HL-60 (cell line): ENCODE measurements at regions not wholly inside any gene's neighbourhood (a gene's known extent, or its start where the extent isn't known, plus 50 kb on each side); places are given as distances from the start of the nearest gene placed in this dataset.

Experiments
- DNase-seq, 2 experiments: peaks; one replicate each; pipeline ENCODE4 v3.0.0-alpha.2; 2010 to 2020; ENCODE audit warnings: low read depth in 1 of 2, low spot score in 1 of 2
- H3K27ac ChIP-seq: fragments of 250-450 bp; sonication (Bioruptor Pico); replicated peaks from 2 replicates; pipeline ENCODE4 v1.5.1; 2020; ENCODE audit warnings: mild to moderate bottlenecking, moderate library complexity
- H3K27me3 ChIP-seq: fragments of 250-450 bp; sonication (Bioruptor Pico); 2 replicates; pipeline ENCODE4 v1.5.1; 2021; ENCODE audit warnings: mild to moderate bottlenecking, moderate library complexity; ENCODE audit not compliant: insufficient read depth, poor library complexity, severe bottlenecking
- H3K4me3 ChIP-seq: replicated peaks from 2 replicates; pipeline ENCODE4 v1.5.1; 2011; ENCODE audit warnings: mild to moderate bottlenecking, control low read depth, low read length; ENCODE audit not compliant: insufficient read depth
- GABPA ChIP-seq: IDR thresholded peaks from 2 replicates; pipeline ENCODE4 v1.6.1; 2012; ENCODE audit warnings: low read depth
- POLR2AphosphoS5 ChIP-seq: IDR thresholded peaks from 2 replicates; pipeline ENCODE4 v1.6.1; 2012; ENCODE audit warnings: low read depth
- REST ChIP-seq: IDR thresholded peaks from 2 replicates; pipeline ENCODE4 v1.6.1; 2012; ENCODE audit warnings: low read depth; ENCODE audit not compliant: insufficient replicate concordance
- SPI1 ChIP-seq: IDR thresholded peaks from 2 replicates; pipeline ENCODE4 v1.6.1; 2012; ENCODE audit warnings: low read depth, mild to moderate bottlenecking, borderline replicate concordance
- TF ChIP-seq, protein P1 (sequence below): IDR thresholded peaks from one replicate; pipeline ENCODE4 v1.5.1; 2011; ENCODE audit warnings: low read length, control low read depth, inconsistent platforms; ENCODE audit not compliant: insufficient read depth

GRCh38 chr21:28877318-28877884, 115.3 kb downstream of the LTN1 start:
- no peaks in the 10 kb centered on the region for H3K27me3 ChIP-seq
- DNase-seq: no peak
- TF ChIP-seq GABPA: no peak
- TF ChIP-seq REST: no peak
- no peak for TF ChIP-seq SPI1
- TF ChIP-seq, protein P1, sequence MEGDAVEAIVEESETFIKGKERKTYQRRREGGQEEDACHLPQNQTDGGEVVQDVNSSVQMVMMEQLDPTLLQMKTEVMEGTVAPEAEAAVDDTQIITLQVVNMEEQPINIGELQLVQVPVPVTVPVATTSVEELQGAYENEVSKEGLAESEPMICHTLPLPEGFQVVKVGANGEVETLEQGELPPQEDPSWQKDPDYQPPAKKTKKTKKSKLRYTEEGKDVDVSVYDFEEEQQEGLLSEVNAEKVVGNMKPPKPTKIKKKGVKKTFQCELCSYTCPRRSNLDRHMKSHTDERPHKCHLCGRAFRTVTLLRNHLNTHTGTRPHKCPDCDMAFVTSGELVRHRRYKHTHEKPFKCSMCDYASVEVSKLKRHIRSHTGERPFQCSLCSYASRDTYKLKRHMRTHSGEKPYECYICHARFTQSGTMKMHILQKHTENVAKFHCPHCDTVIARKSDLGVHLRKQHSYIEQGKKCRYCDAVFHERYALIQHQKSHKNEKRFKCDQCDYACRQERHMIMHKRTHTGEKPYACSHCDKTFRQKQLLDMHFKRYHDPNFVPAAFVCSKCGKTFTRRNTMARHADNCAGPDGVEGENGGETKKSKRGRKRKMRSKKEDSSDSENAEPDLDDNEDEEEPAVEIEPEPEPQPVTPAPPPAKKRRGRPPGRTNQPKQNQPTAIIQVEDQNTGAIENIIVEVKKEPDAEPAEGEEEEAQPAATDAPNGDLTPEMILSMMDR: no peak
- TF ChIP-seq POLR2AphosphoS5: no peak
- no peak overlapping the region for H3K4me3 ChIP-seq
- H3K27ac ChIP-seq: no peak overlapping the region

DNA sequence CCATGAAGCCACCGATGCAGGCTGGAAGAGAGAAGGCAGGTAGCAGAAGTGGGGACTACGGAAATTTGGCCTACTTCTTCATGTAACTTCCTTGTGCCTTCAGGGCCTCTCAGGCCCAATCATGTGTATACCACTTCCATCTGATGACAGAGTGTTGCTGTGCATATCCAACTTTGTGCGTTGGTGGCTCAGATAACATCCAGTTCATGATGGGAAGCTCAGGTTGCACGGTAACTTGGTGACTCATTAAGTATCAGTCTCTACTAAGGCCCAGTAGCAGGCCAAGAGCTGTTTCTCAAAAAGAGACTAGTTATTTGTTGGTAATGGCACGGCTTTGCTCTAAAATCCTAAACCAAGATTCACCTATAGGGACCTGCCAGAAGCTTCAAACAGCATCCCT, 117.6 kb downstream of the LTN1 start:
- Histone ChIP-seq H3K27ac (no peak overlapping the region), H3K4me3 (no peak overlapping the region), H3K27me3 (no peaks in the 10 kb centered on the region)
- no peak for TF ChIP-seq GABPA
- TF ChIP-seq POLR2AphosphoS5: no peak
- TF ChIP-seq, protein P1: no peak
- TF ChIP-seq REST: no peak
- TF ChIP-seq SPI1: no peak
- DNase-seq: no peak

DNA sequence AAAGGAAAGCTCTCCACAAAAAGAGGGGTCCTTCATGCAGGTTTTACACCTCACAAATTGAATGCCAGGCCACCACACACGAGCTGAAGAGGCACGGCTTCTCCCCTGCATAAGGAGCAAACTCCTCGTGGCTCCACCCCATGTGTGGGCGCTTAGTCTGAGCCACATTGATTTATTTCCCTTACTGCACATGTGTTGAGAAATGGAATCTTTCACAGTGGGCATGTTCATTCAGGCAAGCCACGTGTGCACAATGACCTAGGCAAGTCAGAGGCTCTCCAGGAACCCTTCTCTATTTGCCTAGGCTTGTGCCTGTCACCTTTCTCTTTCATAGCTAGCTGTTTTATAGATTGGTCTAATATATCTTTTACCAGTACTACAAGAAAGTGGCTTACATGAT, 120.5 kb downstream of the LTN1 start:
- no peak overlapping the region for H3K27ac ChIP-seq
- no peak overlapping the region for H3K4me3 ChIP-seq
- TF ChIP-seq, protein P1: no peak
- TF ChIP-seq POLR2AphosphoS5 (no peak), REST (no peak), GABPA (no peak), SPI1 (no peak)
- no peaks in the 10 kb centered on the region for H3K27me3 ChIP-seq
- DNase-seq: no peak
